K562 (cell line): ENCODE measurements at regions not wholly inside any gene's neighbourhood (a gene's known extent, or its start where the extent isn't known, plus 50 kb on each side); places are given as distances from the start of the nearest gene placed in this dataset.

Experiments
- ATAC-seq: fragments of 200-7000 bp; cut with Tn5 transposase; 3 replicates; pipeline ENCODE4 v1.9.1; 2020; ENCODE audit warnings: moderate library complexity
- BruUV-seq: library from RNA; stranded (reverse); fragments of 400-500 nt; replicated peaks from 2 replicates; lab custom pipeline; 2021; lab: Mats Ljungman, UMichigan
- CTCF ChIA-PET: fragments of 300-600 bp; formaldehyde crosslinking; extraction: SDS; loops from one replicate; lab custom pipeline; 2021; ENCODE audit warnings: low intra/inter-chr PET ratio; lab: Yijun Ruan, JAX
- POLR2A ChIA-PET: fragments of 300-600, 350-650 bp; sonication (Branson Sonifier 250); formaldehyde crosslinking; extraction: SDS; loops from one replicate; lab custom pipeline; 2021; ENCODE audit warnings: antibody characterized with exemption, inconsistent platforms; lab: Yijun Ruan, JAX
- DNase-seq, 4 experiments: peaks; one replicate each; pipeline versions ENCODE4 v3.0.0 to v3.0.0-alpha.2; 2011 to 2018; ENCODE audit warnings: low spot score in 3 of 4, mixed read lengths in 3 of 4; ENCODE audit errors: extremely low read depth in 1 of 4
- FAIRE-seq: peaks from 2 replicates; lab custom pipeline; 2011; peaks lifted over from hg19 to GRCh38; lab: Jason Lieb, UNC
- H2AFZ ChIP-seq: 2 replicates; pipeline ENCODE4 v1.6.0; 2011; ENCODE audit warnings: low read depth, low read length, control low read depth, inconsistent platforms
- H3K27ac ChIP-seq: fragments of 200-600 bp; 3 replicates; pipeline ENCODE4 v1.8.0; 2011; ENCODE audit warnings: low read depth, mild to moderate bottlenecking, control low read depth, inconsistent platforms, low read length, moderate library complexity, mixed read lengths; ENCODE audit errors: extremely low read depth
- H3K27me3 ChIP-seq, 2 experiments: fragments of 300-600 bp in 1 of 2; 2 replicates in 1 of 2; 3 replicates in 1 of 2; pipeline versions ENCODE4 v1.6.0 to v1.8.0; 2011; ENCODE audit warnings: inconsistent platforms in 2 of 2, low read length in 2 of 2, mild to moderate bottlenecking in 1 of 2, mixed read lengths in 1 of 2, moderate library complexity in 1 of 2; ENCODE audit not compliant: control insufficient read depth in 2 of 2, insufficient read depth in 2 of 2
- H3K36me3 ChIP-seq: fragments of 300-600 bp; 3 replicates; pipeline ENCODE4 v1.8.0; 2011; ENCODE audit warnings: mild to moderate bottlenecking, low read length, inconsistent platforms; ENCODE audit not compliant: control insufficient read depth, insufficient read depth
- H3K4me1 ChIP-seq, 2 experiments: fragments of 200-600 bp in 1 of 2; replicated peaks in 1 of 2; 2 replicates in 1 of 2; 3 replicates in 1 of 2; pipeline versions ENCODE4 v1.5.1 to v1.8.0; 2011; ENCODE audit warnings: inconsistent platforms in 2 of 2, low read length in 2 of 2, mild to moderate bottlenecking in 1 of 2, mixed read lengths in 1 of 2, moderate library complexity in 1 of 2; ENCODE audit not compliant: control insufficient read depth in 2 of 2, insufficient read depth in 2 of 2
- H3K4me2 ChIP-seq: 2 replicates; pipeline ENCODE4 v1.6.1; 2011; ENCODE audit warnings: low read length, control low read depth, inconsistent platforms, mixed read lengths; ENCODE audit not compliant: insufficient read depth
- H3K4me3 ChIP-seq: fragments of 200-600 bp; sonication (generic), shearing (Covaris generic); 2 replicates; pipeline ENCODE4 v1.5.1; 2016; ENCODE audit warnings: control low read depth, inconsistent platforms
- H3K79me2 ChIP-seq: fragments of 200-600 bp; 3 replicates; pipeline ENCODE4 v1.8.0; 2011; ENCODE audit warnings: low read length, inconsistent platforms; ENCODE audit not compliant: control insufficient read depth, insufficient read depth
- H3K9ac ChIP-seq, 2 experiments: 2 replicates each; pipeline versions ENCODE4 v1.6.0 to v1.6.1; 2011; ENCODE audit warnings: low read depth in 2 of 2, low read length in 2 of 2, control low read depth in 1 of 2, inconsistent platforms in 1 of 2, mild to moderate bottlenecking in 1 of 2, mixed read lengths in 1 of 2; ENCODE audit not compliant: insufficient read depth in 1 of 2
- H3K9me1 ChIP-seq: one replicate; pipeline ENCODE4 v1.6.0; 2011; ENCODE audit warnings: inconsistent platforms, mild to moderate bottlenecking, low read length, moderate library complexity; ENCODE audit not compliant: control insufficient read depth, insufficient read depth
- H3K9me3 ChIP-seq: replicated peaks from 2 replicates; pipeline ENCODE4 v1.5.1; 2011; ENCODE audit warnings: low read depth, low read length, inconsistent platforms; ENCODE audit not compliant: control insufficient read depth, insufficient read depth
- H4K20me1 ChIP-seq: replicated peaks from 2 replicates; pipeline ENCODE4 v1.6.1; 2011; ENCODE audit warnings: low read length, inconsistent platforms, mixed read lengths; ENCODE audit not compliant: control insufficient read depth, insufficient read depth
- BMI1 ChIP-seq: fragments of 150-350 bp; IDR thresholded peaks from 2 replicates; pipeline ENCODE4 v1.6.1; 2014; ENCODE audit warnings: low read length
- EWSR1 ChIP-seq: fragments of 450-650 bp; IDR thresholded peaks from 2 replicates; pipeline ENCODE4 v1.6.1; 2018; ENCODE audit warnings: borderline replicate concordance, mild to moderate bottlenecking, low read depth, moderate library complexity; ENCODE audit not compliant: partially characterized antibody
- GABPB1 ChIP-seq: sonication (generic); formaldehyde crosslinking; IDR thresholded peaks from 2 replicates; pipeline ENCODE4 v1.8.0; 2022; ENCODE audit warnings: mild to moderate bottlenecking, missing genetic modification reagents
- HNRNPLL ChIP-seq: fragments of 200-400 bp; formaldehyde crosslinking; IDR thresholded peaks from 2 replicates; pipeline ENCODE4 v1.6.1; 2017; ENCODE audit warnings: low read length, low read depth, mild to moderate bottlenecking; ENCODE audit not compliant: poor library complexity, severe bottlenecking
- KDM2B ChIP-seq: fragments of 250-450 bp; sonication (Bioruptor Pico); IDR thresholded peaks from 2 replicates; pipeline ENCODE4 v1.8.0; 2021; ENCODE audit warnings: mild to moderate bottlenecking, moderate library complexity
- KLF1 ChIP-seq: fragments of 450-650 bp; IDR thresholded peaks from 2 replicates; pipeline ENCODE4 v1.6.1; 2016; ENCODE audit warnings: missing genetic modification characterization, missing compliant biosample characterization
- MTA2 ChIP-seq: fragments of 450-650 bp; IDR thresholded peaks from 2 replicates; pipeline ENCODE4 v1.6.1; 2016; ENCODE audit warnings: low read depth
- NBN ChIP-seq: fragments of 450-650 bp; IDR thresholded peaks from 2 replicates; pipeline ENCODE4 v1.6.1; 2016; ENCODE audit warnings: low read depth, mild to moderate bottlenecking
- POLR2H ChIP-seq: IDR thresholded peaks from 2 replicates; pipeline ENCODE4 v1.6.1; 2016; ENCODE audit warnings: missing genetic modification characterization, low read depth, mild to moderate bottlenecking, control low read depth, missing compliant biosample characterization, moderate library complexity
- ZNF175 ChIP-seq: fragments of 200-800 bp; sonication (Bioruptor generic); IDR thresholded peaks from 2 replicates; pipeline ENCODE4 v1.6.1; 2016; ENCODE audit warnings: low read depth, mild to moderate bottlenecking, missing genetic modification characterization, missing compliant biosample characterization
- ZNF512 ChIP-seq: IDR thresholded peaks from 2 replicates; pipeline ENCODE4 v1.6.1; 2016; ENCODE audit warnings: missing genetic modification characterization, missing compliant biosample characterization
- ZNF655 ChIP-seq: fragments of 250-450 bp; sonication (Bioruptor Pico); IDR thresholded peaks from 2 replicates; pipeline ENCODE4 v1.5.0; 2021
- ZNF699 ChIP-seq: fragments of 250-450 bp; sonication (Bioruptor Pico); IDR thresholded peaks from 2 replicates; pipeline ENCODE4 v1.8.0; 2021; ENCODE audit warnings: mild to moderate bottlenecking, moderate library complexity; ENCODE audit not compliant: insufficient replicate concordance
- ZSCAN29 ChIP-seq: fragments of 450-650 bp; IDR thresholded peaks from 2 replicates; pipeline ENCODE4 v1.6.1; 2017
- WGBS: fragments of 100-300 bp; shearing (Covaris generic); methylation state at CpG from one replicate; pipeline ENCODE4 v1.1.6; 2016; ENCODE audit warnings: low coverage, mixed read lengths; ENCODE audit not compliant: insufficient coverage; ENCODE audit errors: missing lambda C conversion rate; 5-methylcytosine and 5-hydroxymethylcytosine counted together
- in situ Hi-C: fragments of 300-500 bp; cut with MboI; formaldehyde crosslinking; loops from 4 replicates; pipeline ENCODE4 v1.15.0; 2018; ENCODE audit warnings: inconsistent platforms, mixed read lengths
- intact Hi-C: fragments of 100-400 bp; cut with micrococcal nuclease; formaldehyde crosslinking; loops from 2 replicates; pipeline ENCODE4 v1.14.2; 2022

GRCh38 chrX:128698573-128699181 lies 646.5 kb upstream of the ACTRT1 start:
- ChIA-PET POLR2A (no interaction called here), CTCF (no interaction called here)
- no peak overlapping the region for H3K9ac ChIP-seq
- in situ Hi-C loops: no loop called here
- no peaks in the 10 kb centered on the region for H4K20me1 ChIP-seq
- BruUV-seq: no TSS peak
- DNase-seq (no peak), FAIRE-seq (no peak), ATAC-seq (no peak)
- intact Hi-C loops: no loop called here
- TF ChIP-seq ZSCAN29 (no peak), NBN (no peak), KDM2B (no peak), ZNF512 (no peak), ZNF175 (CRISPR knock-in tag) (no peak), GABPB1 (no peak), HNRNPLL (no peak), ZNF699 (no peak), ZNF655 (CRISPR knock-in tag) (no peak), MTA2 (no peak), POLR2H (tag) (no peak), EWSR1 (no peak), KLF1 (no peak), BMI1 (no peak)
- no CpG with 5 or more reads among the region's 1 CpG for WGBS
- H2AFZ ChIP-seq: no peak overlapping the region
- H3K9me3 ChIP-seq: no peaks in the 10 kb centered on the region
- H3K4me3 ChIP-seq: no peak overlapping the region
- H3K9me1 ChIP-seq: no peaks in the 10 kb centered on the region
- H3K27ac ChIP-seq: no peak overlapping the region
- H3K4me2 ChIP-seq: no peak overlapping the region
- no peaks in the 10 kb centered on the region for H3K4me1 ChIP-seq
- no peaks in the 10 kb centered on the region for H3K36me3 ChIP-seq
- no peaks in the 10 kb centered on the region for H3K79me2 ChIP-seq
- no peaks in the 10 kb centered on the region for H3K27me3 ChIP-seq
